Activated CD4-positive, alpha-beta T cell treated with anti-CD3 and anti-CD28 coated beads, Interleukin-2, amount 50 U/mL, for 48 hours (primary cell): ENCODE measurements at regions not wholly inside any gene's neighbourhood (a gene's known extent, or its start where the extent isn't known, plus 50 kb on each side); places are given as distances from the start of the nearest gene placed in this dataset.
"Not testable (repeated sequence)": the region's sequence is repeated elsewhere in the genome, so short reads cannot be mapped to it uniquely, and the experiment has no call there.

ENCODE experiments used
- DNase-seq, 2 experiments: peaks; one replicate each; pipeline ENCODE4 v3.0.0-alpha.2; 2020

DNA sequence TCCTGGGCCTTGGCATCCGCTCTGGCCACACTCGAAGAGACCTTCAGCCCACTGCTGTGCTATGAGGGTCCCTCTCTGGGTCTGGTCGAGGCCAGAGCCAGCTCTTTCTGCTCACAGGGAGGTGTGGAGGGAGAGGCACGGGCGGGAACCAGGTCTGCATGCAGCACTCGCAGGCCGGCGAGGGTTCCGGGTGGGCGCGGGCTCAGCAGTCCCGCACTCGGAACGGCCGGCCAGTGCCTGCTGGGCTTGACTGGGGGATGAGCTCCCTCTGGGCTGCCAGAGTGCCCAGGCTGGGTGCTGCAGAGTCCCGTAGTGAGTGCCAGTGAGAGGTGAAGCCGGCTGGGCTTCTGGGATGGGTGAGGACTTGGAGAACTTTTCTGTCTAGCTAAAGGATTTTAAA is 882.7 kb downstream of the XPNPEP1 start:
- no peak for DNase-seq

DNA sequence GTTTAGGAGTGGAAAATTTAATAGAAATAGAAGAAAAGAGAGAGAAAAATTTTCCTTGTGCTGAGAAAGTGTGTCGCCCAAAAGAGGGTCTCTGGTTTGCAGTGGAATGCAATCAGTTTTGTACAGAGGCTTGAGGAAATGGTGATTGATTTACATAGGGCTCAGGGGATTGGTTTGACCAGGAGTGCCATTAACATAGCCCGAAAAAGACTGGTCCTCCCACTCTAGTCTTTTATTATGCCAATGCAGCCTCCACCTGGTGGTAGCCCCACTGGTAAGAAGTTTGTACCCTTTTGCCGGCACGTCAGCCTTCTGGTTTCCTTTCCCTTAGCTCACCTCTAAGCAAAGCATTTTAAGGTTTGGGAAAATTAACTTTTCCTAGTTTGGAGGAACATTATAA is 885.3 kb downstream of the XPNPEP1 start:
- no peak for DNase-seq

- no peak for DNase-seq
Measured at GRCh38 chr10:109030581-109031210, 892.6 kb downstream of the XPNPEP1 start.

GRCh38 chr10:109029870-109030269 is 893.4 kb downstream of the XPNPEP1 start:
- no peak for DNase-seq

DNA sequence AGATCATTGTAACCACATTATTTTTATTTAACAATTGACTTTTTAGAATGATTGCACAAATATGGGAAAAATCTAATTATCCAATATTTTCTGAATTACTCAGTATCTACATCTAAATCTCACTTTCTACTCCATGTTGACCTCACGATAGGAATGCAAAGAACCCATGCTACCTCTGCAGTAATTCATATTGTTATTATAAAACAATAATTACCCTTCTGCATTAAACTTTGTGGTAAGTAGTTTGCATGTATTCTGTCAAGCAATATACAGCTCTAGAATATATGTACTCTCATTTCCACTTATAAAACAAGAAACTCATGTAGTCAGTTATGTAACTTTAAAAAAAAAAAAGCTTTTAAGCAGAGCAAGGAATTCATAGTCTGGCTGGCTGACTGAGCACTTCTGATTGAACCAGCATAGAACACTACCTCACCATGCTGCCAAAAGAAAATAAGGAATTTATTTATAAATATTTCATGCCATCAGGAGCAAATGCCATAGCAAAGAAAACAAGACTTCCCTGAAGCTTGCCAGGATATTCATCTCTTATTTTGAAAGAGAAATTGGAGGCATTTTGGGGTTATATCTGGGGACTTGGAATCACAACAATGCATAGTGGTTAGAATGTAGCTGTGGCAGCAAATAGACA is 895.7 kb downstream of the XPNPEP1 start:
- no peak for DNase-seq

DNA sequence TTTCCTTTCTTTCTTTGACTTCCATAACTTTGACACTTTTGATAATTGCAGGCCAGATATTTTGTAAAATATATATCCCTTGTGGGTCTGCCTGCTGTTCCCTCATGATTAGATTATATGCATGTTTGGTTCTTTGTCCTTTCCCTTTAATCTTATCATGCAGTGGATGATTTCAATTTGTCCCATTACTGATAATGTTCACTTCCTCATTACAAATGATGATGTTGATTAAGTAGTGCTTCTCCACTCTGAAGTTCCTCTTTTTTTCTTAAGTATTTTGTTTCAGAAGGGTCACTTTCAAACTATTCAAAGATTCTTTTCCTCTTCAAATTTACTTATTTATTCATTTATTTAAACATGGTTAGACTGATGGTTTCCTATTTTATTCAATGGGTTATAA is 898.1 kb downstream of the XPNPEP1 start:
- no peak for DNase-seq

- no peak for DNase-seq
Measured at GRCh38 chr10:109022417-109023049, 900.8 kb downstream of the XPNPEP1 start.

GRCh38 chr10:109019001-109019424 is 904.3 kb downstream of the XPNPEP1 start:
- no peak for DNase-seq

DNA sequence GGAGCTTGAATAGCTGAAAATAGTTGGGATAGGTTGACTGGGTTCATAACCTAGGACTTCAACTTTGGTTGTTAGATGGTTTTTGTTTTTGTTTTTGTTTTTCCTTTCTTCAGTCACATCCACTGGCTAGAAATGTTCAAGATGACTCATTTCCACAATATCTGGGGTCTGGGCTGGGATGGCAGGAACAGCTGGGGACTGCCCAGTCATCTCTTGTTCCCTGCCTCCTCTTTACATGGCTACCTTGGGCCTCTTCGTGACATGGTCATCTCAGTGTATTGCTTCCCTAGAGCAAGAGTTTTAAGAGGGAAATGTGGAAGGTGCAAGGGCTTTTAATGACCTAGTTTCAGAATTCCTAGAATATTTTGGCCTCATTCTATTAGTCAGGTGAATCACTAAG is 915.8 kb downstream of the XPNPEP1 start:
- no peak for DNase-seq

DNA sequence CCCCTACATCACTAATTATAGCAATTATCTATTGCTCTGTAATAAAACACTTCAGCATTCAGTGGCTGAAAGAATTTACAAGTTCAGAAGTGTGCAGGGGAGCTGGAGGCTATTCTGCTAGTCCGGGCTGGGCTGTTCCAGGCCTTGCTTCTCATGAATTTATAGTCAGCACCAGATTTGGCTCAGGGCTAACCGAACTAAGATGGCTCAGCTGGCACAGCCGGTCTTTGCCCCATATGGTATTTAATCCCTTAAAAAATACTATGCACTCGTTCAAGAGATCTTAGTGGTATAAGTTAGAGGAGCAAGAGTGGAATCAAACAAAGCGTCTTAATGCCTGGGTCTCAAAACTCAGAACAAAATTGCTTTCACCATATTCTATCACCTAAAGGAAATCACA is 932.9 kb downstream of the XPNPEP1 start:
- DNase-seq: no peak

DNA sequence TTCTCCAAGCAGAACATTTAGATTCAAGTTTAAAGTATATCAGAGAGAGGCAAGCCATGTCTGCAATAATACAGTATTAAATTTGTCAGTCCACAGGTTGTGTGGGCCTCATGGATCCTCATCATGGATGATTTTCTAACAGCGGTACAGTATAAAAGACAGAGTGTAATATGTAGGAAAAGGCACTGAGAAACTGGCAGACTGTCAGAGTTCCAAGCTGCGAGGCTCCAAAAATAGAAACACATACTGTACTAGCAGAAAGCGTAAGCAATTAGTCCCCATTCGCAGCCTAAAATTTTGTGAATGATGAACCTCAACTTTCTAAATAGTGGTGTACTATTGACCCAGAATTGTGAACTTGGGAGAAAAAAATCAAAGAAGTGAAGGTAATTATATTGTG is 933.3 kb downstream of the XPNPEP1 start:
- DNase-seq: no peak

DNA sequence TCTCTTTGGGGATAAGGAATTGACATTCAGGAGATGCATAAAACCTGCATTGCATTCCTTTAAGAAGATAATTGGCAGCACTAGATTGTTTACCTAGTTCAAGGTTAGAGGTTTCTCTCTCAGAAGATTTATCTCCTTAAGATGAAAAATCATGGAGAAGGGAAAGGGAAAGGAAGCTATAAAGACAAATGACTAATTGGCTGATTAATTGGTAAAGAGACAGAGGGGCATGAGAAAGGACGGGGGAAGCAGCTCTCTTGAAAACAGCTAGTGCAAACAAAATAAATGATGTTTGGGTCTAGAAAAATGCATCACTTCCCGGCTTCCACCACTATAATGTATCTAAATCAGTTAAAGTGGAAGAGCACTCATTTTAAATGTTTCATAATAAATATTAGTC is 941.2 kb downstream of the XPNPEP1 start:
- no peak for DNase-seq

DNA sequence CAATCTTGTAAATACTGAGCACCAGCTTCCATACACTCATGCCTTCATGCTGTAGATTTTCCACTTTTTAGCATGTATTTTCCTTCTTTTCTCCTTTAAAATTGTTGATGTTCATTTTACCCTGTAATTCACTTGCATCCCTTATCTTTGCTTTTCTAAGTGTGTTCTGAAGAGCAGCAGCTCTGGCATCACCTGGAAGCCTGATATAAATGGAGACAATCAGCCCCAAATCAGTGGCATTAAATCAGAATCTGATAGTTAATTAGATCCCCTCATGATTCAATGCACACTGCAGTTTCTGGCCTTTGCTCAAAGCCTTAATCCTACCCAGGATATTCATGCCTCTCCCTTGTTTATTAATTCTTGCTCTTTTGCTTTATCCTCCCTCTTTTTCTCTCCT is 942.4 kb downstream of the XPNPEP1 start:
- DNase-seq: no peak

DNA sequence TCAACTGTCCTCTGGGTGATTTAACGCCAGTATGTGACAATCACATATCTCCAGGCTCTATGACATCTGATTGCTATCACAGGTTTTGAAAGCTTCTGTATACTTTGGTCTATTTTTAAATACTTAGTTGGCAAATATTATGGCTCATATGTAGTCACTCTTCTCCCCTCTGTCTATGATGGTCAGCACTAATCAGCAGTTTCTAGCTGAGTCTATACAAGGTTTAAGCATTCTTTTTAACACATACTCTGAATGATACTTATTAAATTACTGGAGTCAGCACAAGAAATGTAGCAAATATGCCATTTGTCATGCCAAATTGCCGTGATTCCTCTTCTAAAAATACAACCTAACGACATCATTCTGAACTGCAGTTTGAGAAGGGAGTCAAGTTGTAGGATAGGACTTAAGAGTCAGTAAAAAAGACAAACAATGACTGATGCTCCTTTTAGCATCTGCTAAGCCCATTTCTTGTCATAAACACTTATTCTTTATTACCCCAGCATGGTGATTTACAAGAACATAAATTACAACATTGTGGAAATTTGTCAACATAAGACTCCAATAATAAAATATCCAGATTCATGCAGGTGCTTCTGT is 947.8 kb downstream of the XPNPEP1 start:
- no peak for DNase-seq

DNA sequence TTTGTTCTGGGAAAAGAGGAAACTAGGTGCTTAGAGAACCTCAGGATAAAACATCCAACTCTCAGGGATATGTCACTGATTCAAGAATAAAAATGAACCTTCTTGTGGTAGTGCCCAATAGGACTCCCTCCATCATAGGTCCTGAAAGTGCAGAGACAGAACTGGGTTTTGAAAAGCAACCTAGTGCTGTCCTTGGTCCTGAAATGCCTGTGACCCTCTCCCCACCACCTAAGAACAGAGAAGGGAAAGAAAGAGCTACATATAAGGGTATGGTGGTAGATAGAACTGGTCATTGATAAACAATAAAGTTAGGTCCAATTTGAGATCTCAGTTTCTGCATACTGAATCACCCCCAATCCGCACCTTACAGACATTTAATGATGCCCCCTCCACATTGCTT is 953.3 kb downstream of the XPNPEP1 start:
- no peak for DNase-seq

DNA sequence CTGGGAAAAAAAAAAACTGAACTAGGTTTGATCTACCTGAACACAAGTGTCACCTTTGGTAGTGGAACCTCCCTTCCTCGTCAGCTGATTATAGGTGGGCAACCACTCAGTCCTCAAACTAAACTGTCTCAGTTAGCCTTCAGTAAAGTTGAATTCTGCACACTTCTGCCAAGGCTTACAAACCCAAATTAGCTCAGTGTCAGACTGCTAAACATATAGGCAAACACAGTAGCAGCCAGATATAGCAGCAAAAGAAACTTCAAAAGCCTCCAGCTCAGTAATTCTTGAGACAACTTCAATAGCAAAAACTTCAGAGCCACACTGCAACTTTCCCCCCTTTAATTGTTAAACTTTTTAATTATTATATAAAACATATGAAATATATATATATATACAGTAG is 956.9 kb downstream of the XPNPEP1 start:
- DNase-seq: no peak

GRCh38 chr10:108966005-108966404 is 957.3 kb downstream of the XPNPEP1 start:
- no peak for DNase-seq

DNA sequence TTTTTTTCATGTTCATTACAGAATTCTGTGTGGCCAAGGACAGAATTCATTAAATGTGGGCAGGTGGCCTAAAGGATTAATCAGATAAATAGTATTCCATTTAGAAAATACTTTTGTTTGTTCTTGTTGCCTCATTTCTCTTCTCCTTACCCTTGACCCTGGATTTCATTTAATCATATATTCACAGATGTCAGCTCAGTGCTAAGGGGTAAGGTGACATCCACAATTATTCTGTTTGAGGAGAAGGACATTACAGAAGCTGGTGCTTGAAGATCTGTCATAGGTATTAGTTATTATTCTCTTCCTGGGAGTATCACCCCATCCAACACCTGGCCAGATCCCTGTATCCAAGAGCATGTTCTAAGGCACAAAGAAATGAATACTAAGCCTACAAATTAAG is 961.1 kb downstream of the XPNPEP1 start:
- no peak for DNase-seq

DNA sequence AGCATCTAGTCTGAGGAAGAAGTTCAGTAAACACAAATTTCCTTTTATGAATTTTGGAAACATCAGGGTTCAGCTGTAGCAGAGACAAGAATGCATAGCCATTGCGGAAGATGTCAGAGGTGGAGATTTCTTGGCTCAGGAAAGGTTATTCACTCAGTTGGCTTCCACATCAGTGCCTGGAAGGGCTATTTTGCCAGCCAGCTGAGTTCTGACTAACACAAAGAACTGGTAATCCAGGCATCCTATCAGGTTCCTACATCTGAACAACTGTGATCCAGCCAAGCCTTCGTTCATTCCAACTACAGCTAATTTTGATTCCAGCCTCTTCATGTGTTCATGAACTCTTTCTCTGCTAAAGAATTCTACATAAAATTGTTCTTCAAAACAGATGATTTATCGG is 965.6 kb downstream of the XPNPEP1 start:
- DNase-seq: no peak

GRCh38 chr10:108956149-108956548 is 967.2 kb downstream of the XPNPEP1 start:
- DNase-seq: no peak

- DNase-seq: not testable (repeated sequence)
Measured at GRCh38 chr10:108920029-108920428, 1003.3 kb downstream of the XPNPEP1 start.

DNA sequence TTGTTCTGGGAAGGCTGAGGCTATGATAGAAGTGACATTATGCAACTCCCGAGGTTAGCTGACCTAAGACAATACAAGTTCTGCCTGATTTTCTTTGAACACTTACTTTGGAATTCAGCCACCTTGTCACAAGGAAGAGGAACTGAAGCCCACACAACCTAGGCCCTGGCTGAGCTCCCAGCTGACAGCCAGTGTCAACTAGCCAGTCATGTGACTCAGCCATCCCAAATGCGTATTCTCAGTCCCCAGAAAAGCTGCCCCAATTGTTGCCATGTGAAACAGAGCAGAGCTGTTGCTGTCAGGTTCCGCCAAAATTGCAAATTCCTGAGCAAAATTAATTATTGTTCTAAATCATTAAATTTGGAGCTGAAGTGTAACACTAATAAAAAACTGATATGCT is 1010.0 kb downstream of the XPNPEP1 start:
- no peak for DNase-seq

DNA sequence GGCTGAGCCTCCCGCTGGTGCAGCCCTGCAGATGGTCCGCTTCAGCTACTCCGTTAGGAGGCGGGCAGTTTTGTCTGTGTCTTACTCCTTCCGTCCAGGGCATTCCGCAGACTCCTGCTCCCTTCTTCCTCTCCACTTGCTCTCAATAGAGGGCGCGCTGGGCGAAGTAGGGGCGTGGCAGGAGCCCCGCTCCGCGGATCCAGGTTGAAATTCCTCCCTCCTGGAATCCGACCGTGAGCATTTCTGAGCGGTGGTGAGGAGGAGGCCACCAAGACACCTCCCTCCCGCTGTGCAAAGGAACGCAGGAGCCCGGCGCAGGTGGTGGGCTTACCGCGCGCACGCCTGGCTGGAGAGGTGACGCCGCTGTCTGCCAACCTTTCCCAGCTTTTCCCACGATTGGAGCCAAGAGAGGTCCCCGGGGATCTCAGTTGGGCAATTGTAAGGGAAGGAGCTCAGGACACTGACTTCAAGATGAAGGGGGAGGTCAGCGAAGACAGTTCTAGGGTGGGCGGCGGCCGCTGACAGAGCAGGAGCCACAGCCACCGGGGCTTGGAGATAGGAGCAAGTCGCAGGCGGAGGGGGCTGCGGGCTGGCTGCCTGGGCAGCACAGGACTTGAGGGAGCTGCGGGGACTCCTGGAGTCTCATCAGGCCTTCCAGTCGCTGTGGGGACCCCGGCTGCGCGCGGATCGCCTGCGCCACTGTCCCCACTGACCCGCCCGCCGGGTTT is 1011.3 kb downstream of the XPNPEP1 start:
- DNase-seq: no peak
